CD14-positive monocyte (primary cell): ENCODE measurements at regions not wholly inside any gene's neighbourhood (a gene's known extent, or its start where the extent isn't known, plus 50 kb on each side); places are given as distances from the start of the nearest gene placed in this dataset.
A peak's percentile ranks its signal among the peaks of the same experiment; 100 is the strongest.

Experiments
- DNase-seq, 3 donors: peaks; one replicate each; pipeline ENCODE4 v3.0.0-alpha.2; 2011 to 2022
- H2AFZ ChIP-seq: 2 replicates; pipeline ENCODE4 v1.6.0; 2012; ENCODE audit warnings: mild to moderate bottlenecking, low read depth, low read length, inconsistent platforms; ENCODE audit not compliant: insufficient read depth, poor library complexity, severe bottlenecking
- H3K27ac ChIP-seq, 2 donors: 1 replicate in 1 of 2; 2 replicates in 1 of 2; pipeline ENCODE4 v1.5.1; 2012 to 2013; ENCODE audit warnings: low read length in 2 of 2, control low read depth in 1 of 2, inconsistent platforms in 1 of 2, low read depth in 1 of 2, mild to moderate bottlenecking in 1 of 2
- H3K27me3 ChIP-seq, 2 donors: one replicate each; pipeline versions ENCODE4 v1.6.0 to v1.6.1; 2011 to 2013; ENCODE audit warnings: low read length in 2 of 2; ENCODE audit not compliant: control insufficient read depth in 2 of 2, insufficient read depth in 2 of 2
- H3K36me3 ChIP-seq, 2 donors: replicated peaks in 1 of 2; 1 replicate in 1 of 2; 2 replicates in 1 of 2; pipeline versions ENCODE4 v1.5.1 to v1.6.1; 2012 to 2013; ENCODE audit warnings: low read length in 2 of 2, control low read depth in 1 of 2, inconsistent platforms in 1 of 2, mild to moderate bottlenecking in 1 of 2; ENCODE audit not compliant: insufficient read depth in 2 of 2, control insufficient read depth in 1 of 2
- H3K4me1 ChIP-seq, 2 donors: 1 replicate in 1 of 2; 2 replicates in 1 of 2; pipeline versions ENCODE4 v1.5.1 to v1.6.1; 2012 to 2013; ENCODE audit warnings: low read length in 2 of 2, control low read depth in 1 of 2, inconsistent platforms in 1 of 2, mild to moderate bottlenecking in 1 of 2, moderate library complexity in 1 of 2; ENCODE audit not compliant: insufficient read depth in 2 of 2, control insufficient read depth in 1 of 2
- H3K4me2 ChIP-seq: replicated peaks from 2 replicates; pipeline ENCODE3; 2012; ENCODE audit warnings: low read length, moderate library complexity, mild to moderate bottlenecking; ENCODE audit not compliant: poor library complexity, severe bottlenecking; ENCODE audit errors: extremely low read depth
- H3K4me3 ChIP-seq, 3 experiments: fragments of 200-600 bp in 1 of 3; sonication (generic) in 1 of 3; replicated peaks in 1 of 3; 1 replicate in 2 of 3; 2 replicates in 1 of 3; pipeline ENCODE4 v1.5.1; 2011 to 2013; ENCODE audit warnings: low read length in 3 of 3, mild to moderate bottlenecking in 3 of 3, control low read depth in 2 of 3, low read depth in 2 of 3, inconsistent platforms in 1 of 3, moderate library complexity in 1 of 3
- H3K79me2 ChIP-seq: 2 replicates; pipeline ENCODE4 v1.6.0; 2012; ENCODE audit warnings: mild to moderate bottlenecking, control low read depth, inconsistent platforms, low read length, moderate library complexity; ENCODE audit not compliant: insufficient read depth
- H3K9ac ChIP-seq: 2 replicates; pipeline ENCODE4 v1.6.0; 2017; ENCODE audit warnings: low read length, mild to moderate bottlenecking; ENCODE audit not compliant: insufficient read depth, poor library complexity, severe bottlenecking
- H3K9me3 ChIP-seq, 2 donors: replicated peaks in 1 of 2; 1 replicate in 1 of 2; 2 replicates in 1 of 2; pipeline versions ENCODE4 v1.5.1 to v1.6.1; 2012 to 2013; ENCODE audit warnings: low read length in 2 of 2, control low read depth in 1 of 2; ENCODE audit not compliant: control insufficient read depth in 1 of 2, insufficient read depth in 1 of 2
- H4K20me1 ChIP-seq: 2 replicates; pipeline ENCODE4 v1.6.0; 2012; ENCODE audit warnings: mild to moderate bottlenecking, low read length, control low read depth, moderate library complexity; ENCODE audit not compliant: insufficient read depth
- H3K27ac Mint-ChIP-seq, 7 donors: one replicate each; pipeline ENCODE4 v1.8.0; 2020; ENCODE audit warnings: mild to moderate bottlenecking in 7 of 7, mixed read lengths in 7 of 7, moderate library complexity in 6 of 7, inconsistent platforms in 2 of 7
- H3K27me3 Mint-ChIP-seq, 3 donors: one replicate each; pipeline ENCODE4 v1.8.0; 2021 to 2022; ENCODE audit warnings: low read depth in 3 of 3, mild to moderate bottlenecking in 3 of 3, mixed read lengths in 3 of 3, moderate library complexity in 3 of 3, inconsistent platforms in 1 of 3
- H3K36me3 Mint-ChIP-seq, 2 donors: one replicate each; pipeline ENCODE4 v1.8.0; 2020; ENCODE audit warnings: mixed read lengths in 2 of 2, inconsistent platforms in 1 of 2, mild to moderate bottlenecking in 1 of 2
- H3K4me1 Mint-ChIP-seq: one replicate; pipeline ENCODE4 v1.8.0; 2020; ENCODE audit warnings: mild to moderate bottlenecking, mixed read lengths
- H3K4me3 Mint-ChIP-seq, 2 donors: one replicate each; pipeline ENCODE4 v1.8.0; 2020; ENCODE audit warnings: mild to moderate bottlenecking in 2 of 2, mixed read lengths in 2 of 2, moderate library complexity in 1 of 2
- H3K9me3 Mint-ChIP-seq, 7 donors: one replicate each; pipeline ENCODE4 v1.8.0; 2020 to 2022; ENCODE audit warnings: mixed read lengths in 7 of 7, mild to moderate bottlenecking in 6 of 7, moderate library complexity in 6 of 7, inconsistent platforms in 2 of 7
- CTCF ChIP-seq: fragments of 200-600 bp; IDR thresholded peaks from one replicate; pipeline ENCODE4 v1.8.0; 2022; ENCODE audit warnings: antibody characterized with exemption, mild to moderate bottlenecking
- WGBS: methylation state at CpG from one replicate; pipeline ENCODE4 v1.1.5; 2013; ENCODE audit warnings: missing lambda C conversion rate; ENCODE audit not compliant: insufficient coverage; 5-methylcytosine and 5-hydroxymethylcytosine counted together
- intact Hi-C, 2 donors: fragments of 100-400 bp; cut with micrococcal nuclease; formaldehyde crosslinking; loops; one replicate each; pipeline versions ENCODE4 v1.15.0 to v1.15.1; 2023

- peaks cover 0 to 6% (median 2%) of the 10 kb centered on the region in 7 donors for H3K9me3 Mint-ChIP-seq
- peaks cover 3 to 11% of the 10 kb centered on the region in 2 donors for H3K9me3 ChIP-seq
These were observed 80.2 kb downstream of the RGS2 start for GRCh38 chr1:192889082-192889481.

GRCh38 chr1:192890134-192890533 is 81.3 kb downstream of the RGS2 start:
- intact Hi-C loops: loop anchor here in 1 of 2 donors (10.0 kb wide), 1 partner anchor 115 kb away; no protein-coding TSS in a partner anchor
- Histone ChIP-seq H3K27me3 (no peaks in the 10 kb centered on the region), H2AFZ (no peak overlapping the region), H3K4me1 (peaks cover 5 to 6% of the 10 kb centered on the region in 2 donors), H3K9ac (no peak overlapping the region), H3K9me3 (peaks cover 3 to 11% of the 10 kb centered on the region in 2 donors), H3K79me2 (no peaks in the 10 kb centered on the region), H3K4me3 (no peak overlapping the region), H4K20me1 (no peaks in the 10 kb centered on the region), H3K27ac (no peak overlapping the region), H3K36me3 (no peaks in the 10 kb centered on the region), H3K4me2 (no peak overlapping the region)
- 78% methylated on average over 2 of the region's 3 CpGs for WGBS
- no peaks in the 10 kb centered on the region for H3K36me3 Mint-ChIP-seq
- DNase-seq: no peak
- peaks cover 0 to 2% (median 0%) of the 10 kb centered on the region in 3 donors for H3K27me3 Mint-ChIP-seq
- H3K4me1 Mint-ChIP-seq: peaks cover 8% of the 10 kb centered on the region
- H3K9me3 Mint-ChIP-seq: peaks cover 0 to 6% (median 2%) of the 10 kb centered on the region in 7 donors
- no peak overlapping the region for H3K4me3 Mint-ChIP-seq
- no peak overlapping the region for H3K27ac Mint-ChIP-seq
- no peak for TF ChIP-seq CTCF

More at GRCh38 chr1:192889082-192889481, 80.2 kb downstream of the RGS2 start:
- Histone ChIP-seq H3K4me1 (peaks cover 5 to 6% of the 10 kb centered on the region in 2 donors), H3K4me2 (no peak overlapping the region), H3K4me3 (no peak overlapping the region), H4K20me1 (no peaks in the 10 kb centered on the region), H3K79me2 (no peaks in the 10 kb centered on the region), H3K27ac (no peak overlapping the region), H3K27me3 (no peaks in the 10 kb centered on the region), H3K9ac (no peak overlapping the region), H2AFZ (no peak overlapping the region), H3K36me3 (no peaks in the 10 kb centered on the region)
- no peak for TF ChIP-seq CTCF
- H3K4me1 Mint-ChIP-seq: peaks cover 8% of the 10 kb centered on the region
- no peaks in the 10 kb centered on the region for H3K27me3 Mint-ChIP-seq
- no peak for DNase-seq
- WGBS: 100% methylated on average over 1 of the region's 4 CpGs
- no peak overlapping the region for H3K4me3 Mint-ChIP-seq
- H3K36me3 Mint-ChIP-seq: no peaks in the 10 kb centered on the region
- intact Hi-C loops: no loop called here
- peak overlapping the region in 1 of 7 donors; percentile 3 for H3K27ac Mint-ChIP-seq
